ENCODE measurements at regions not wholly inside any gene's neighbourhood (a gene's known extent, or its start where the extent isn't known, plus 50 kb on each side); places are given as distances from the start of the nearest gene placed in this dataset.

GRCh38 chr4:57926311-57926710 is 816.1 kb upstream of the IGFBP7 start:
- no peak for ATAC-seq
- no peak for DNase-seq
- no peak for TF ChIP-seq POLR2A (IDR thresholded peaks at IDR 0.05)
- TF ChIP-seq, protein P1, sequence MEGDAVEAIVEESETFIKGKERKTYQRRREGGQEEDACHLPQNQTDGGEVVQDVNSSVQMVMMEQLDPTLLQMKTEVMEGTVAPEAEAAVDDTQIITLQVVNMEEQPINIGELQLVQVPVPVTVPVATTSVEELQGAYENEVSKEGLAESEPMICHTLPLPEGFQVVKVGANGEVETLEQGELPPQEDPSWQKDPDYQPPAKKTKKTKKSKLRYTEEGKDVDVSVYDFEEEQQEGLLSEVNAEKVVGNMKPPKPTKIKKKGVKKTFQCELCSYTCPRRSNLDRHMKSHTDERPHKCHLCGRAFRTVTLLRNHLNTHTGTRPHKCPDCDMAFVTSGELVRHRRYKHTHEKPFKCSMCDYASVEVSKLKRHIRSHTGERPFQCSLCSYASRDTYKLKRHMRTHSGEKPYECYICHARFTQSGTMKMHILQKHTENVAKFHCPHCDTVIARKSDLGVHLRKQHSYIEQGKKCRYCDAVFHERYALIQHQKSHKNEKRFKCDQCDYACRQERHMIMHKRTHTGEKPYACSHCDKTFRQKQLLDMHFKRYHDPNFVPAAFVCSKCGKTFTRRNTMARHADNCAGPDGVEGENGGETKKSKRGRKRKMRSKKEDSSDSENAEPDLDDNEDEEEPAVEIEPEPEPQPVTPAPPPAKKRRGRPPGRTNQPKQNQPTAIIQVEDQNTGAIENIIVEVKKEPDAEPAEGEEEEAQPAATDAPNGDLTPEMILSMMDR (IDR thresholded peaks at IDR 0.05), result no peak
- WGBS, 4 donors, result 67 to 82% (median 75%) methylated on average over 3 of the region's 3 CpGs
- Histone ChIP-seq H3K27ac (no peak overlapping the region), H3K36me3 (no peaks in the 10 kb centered on the region), H3K4me1 (peaks cover 0 to 5% (median 0%) of the 10 kb centered on the region in 12 donors), H3K9me3 (peaks cover 0 to 6% (median 0%) of the 10 kb centered on the region in 12 donors), H3K4me3 (no peak overlapping the region), H3K27me3 (no peaks in the 10 kb centered on the region)
- intact Hi-C loops (cut with DNase I), result no loop called here

GRCh38 chr4:57924951-57925350 is 814.8 kb upstream of the IGFBP7 start:
- ATAC-seq (no peak), DNase-seq (no peak)
- 75 to 87% (median 79%) methylated on average over 1 of the region's 1 CpG for WGBS, 4 donors
- Histone ChIP-seq H3K27ac (no peak overlapping the region), H3K4me1 (peaks cover 0 to 5% (median 0%) of the 10 kb centered on the region in 12 donors), H3K27me3 (no peaks in the 10 kb centered on the region), H3K9me3 (peaks cover 0 to 6% (median 0%) of the 10 kb centered on the region in 12 donors), H3K36me3 (no peaks in the 10 kb centered on the region), H3K4me3 (no peak overlapping the region)
- intact Hi-C loops (cut with DNase I), result no loop called here
- TF ChIP-seq POLR2A (IDR thresholded peaks at IDR 0.05), result no peak
- TF ChIP-seq, protein P1 (IDR thresholded peaks at IDR 0.05), result no peak

GRCh38 chr4:57916479-57916878 is 806.3 kb upstream of the IGFBP7 start:
- Histone ChIP-seq H3K4me3 (no peak overlapping the region), H3K9me3 (no peaks in the 10 kb centered on the region), H3K27ac (no peak overlapping the region), H3K4me1 (no peaks in the 10 kb centered on the region), H3K36me3 (no peaks in the 10 kb centered on the region), H3K27me3 (no peaks in the 10 kb centered on the region)
- intact Hi-C loops (cut with DNase I), result no loop called here
- DNase-seq (no peak), ATAC-seq (no peak)
- TF ChIP-seq POLR2A (IDR thresholded peaks at IDR 0.05), result no peak
- TF ChIP-seq, protein P1 (IDR thresholded peaks at IDR 0.05), result no peak

DNA sequence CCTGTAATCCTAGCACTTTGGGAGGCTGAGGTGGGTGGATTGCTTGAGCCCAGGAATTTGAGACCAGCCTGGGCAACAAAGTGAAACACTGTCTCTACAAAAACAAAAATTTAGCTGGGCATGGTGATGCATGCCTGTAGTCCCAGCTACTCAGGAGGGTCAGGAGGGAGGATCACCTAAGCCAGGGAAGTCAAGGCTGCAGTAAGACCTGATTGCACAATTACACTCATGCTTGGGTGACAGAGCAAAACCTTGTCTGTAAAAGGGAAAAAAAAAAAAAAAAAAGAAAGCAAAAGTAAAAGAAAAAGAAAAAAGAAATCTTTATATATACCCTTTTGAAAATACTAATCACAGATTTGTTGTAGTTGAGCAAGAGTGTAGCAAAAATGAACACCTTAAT is 801.0 kb upstream of the IGFBP7 start:
- intact Hi-C loops (cut with DNase I), result no loop called here
- Histone ChIP-seq H3K27me3 (no peaks in the 10 kb centered on the region), H3K36me3 (no peaks in the 10 kb centered on the region), H3K9me3 (no peaks in the 10 kb centered on the region), H3K27ac (no peak overlapping the region), H3K4me1 (no peaks in the 10 kb centered on the region), H3K4me3 (no peak overlapping the region)
- ATAC-seq (no peak), DNase-seq (no peak)
- TF ChIP-seq, protein P1 (IDR thresholded peaks at IDR 0.05), result no peak
- no peak for TF ChIP-seq POLR2A (IDR thresholded peaks at IDR 0.05)

All from heart left ventricle (tissue), 16 donors.